Adipose tissue (tissue), 3 donors: ENCODE measurements at regions not wholly inside any gene's neighbourhood (a gene's known extent, or its start where the extent isn't known, plus 50 kb on each side); places are given as distances from the start of the nearest gene placed in this dataset.

ENCODE experiments used
- H3K27ac ChIP-seq: one replicate; pipeline ENCODE4 v1.5.1; 2013; ENCODE audit warnings: low read depth, low read length
- WGBS, 3 donors: extraction: QIAGEN DNeasy Blood & Tissue Kit; methylation state at CpG; one replicate each; pipeline ENCODE4 v1.1.7; 2013; 5-methylcytosine and 5-hydroxymethylcytosine counted together
- donor health status: healthy with polysubstance abuse.
- donor health status: Bipolar disorder and iron deficiency.
- donor health status: healthy.

- WGBS, 3 donors: 83 to 91% (median 89%) methylated on average over 4 of the region's 4 CpGs
- no peak overlapping the region for H3K27ac ChIP-seq
Measured at GRCh38 chr15:91784973-91785709, 68.4 kb upstream of the SLCO3A1 start.

GRCh38 chr15:91787198-91787597, 66.3 kb upstream of the SLCO3A1 start:
- 39 to 87% (median 75%) methylated on average over 7 of the region's 7 CpGs for WGBS, 3 donors
- no peak overlapping the region for H3K27ac ChIP-seq

GRCh38 chr15:91789136-91789535, 64.4 kb upstream of the SLCO3A1 start:
- 84 to 95% (median 93%) methylated on average over 5 of the region's 5 CpGs for WGBS, 3 donors

GRCh38 chr15:91790836-91791235, 62.7 kb upstream of the SLCO3A1 start:
- WGBS, 3 donors: 69 to 85% (median 70%) methylated on average over 3 of the region's 3 CpGs
- H3K27ac ChIP-seq: no peak overlapping the region

More at GRCh38 chr15:91789136-91789535, 64.4 kb upstream of the SLCO3A1 start:
- H3K27ac ChIP-seq: no peak overlapping the region

GRCh38 chr15:91793771-91794170, 59.7 kb upstream of the SLCO3A1 start:
- 96 to 99% (median 98%) methylated on average over 6 of the region's 6 CpGs for WGBS, 3 donors

GRCh38 chr15:91795235-91795634, 58.3 kb upstream of the SLCO3A1 start:
- H3K27ac ChIP-seq: no peak overlapping the region
- 56 to 75% (median 62%) methylated on average over 1 of the region's 1 CpG for WGBS, 3 donors

More at GRCh38 chr15:91793771-91794170, 59.7 kb upstream of the SLCO3A1 start:
- no peak overlapping the region for H3K27ac ChIP-seq

GRCh38 chr15:91801836-91802534, 51.5 kb upstream of the SLCO3A1 start:
- WGBS, 3 donors: 63 to 83% (median 80%) methylated on average over 9 of the region's 9 CpGs
- no peak overlapping the region for H3K27ac ChIP-seq

- no peak overlapping the region for H3K27ac ChIP-seq
- WGBS, 3 donors: 79 to 83% (median 80%) methylated on average over 6 of the region's 6 CpGs
Measured at GRCh38 chr15:91803260-91803659, 50.2 kb upstream of the SLCO3A1 start.
